ENCODE measurements at regions not wholly inside any gene's neighbourhood (a gene's known extent, or its start where the extent isn't known, plus 50 kb on each side); places are given as distances from the start of the nearest gene placed in this dataset.
"Not testable (repeated sequence)": the region's sequence is repeated elsewhere in the genome, so short reads cannot be mapped to it uniquely, and the experiment has no call there.

DNA sequence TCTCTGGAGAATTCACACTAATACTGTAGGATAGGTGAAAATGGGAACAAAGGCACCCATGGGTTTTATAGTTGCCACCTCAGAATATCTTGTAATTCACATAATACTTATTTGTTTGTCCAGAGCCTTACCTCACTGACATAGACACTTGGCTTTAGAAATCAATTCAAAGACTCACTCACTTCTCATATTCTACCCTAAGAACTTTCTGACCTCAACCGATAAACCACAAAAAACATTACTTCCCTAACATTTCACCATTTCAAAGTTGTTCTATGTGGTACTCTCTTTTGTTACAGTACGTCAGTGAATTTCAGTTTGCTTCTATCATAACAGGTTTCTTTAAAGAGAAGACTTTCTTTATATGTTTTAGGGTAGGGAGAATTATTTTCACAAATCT is 359.3 kb downstream of the IGSF11 start:
- DNase-seq, result no peak

DNA sequence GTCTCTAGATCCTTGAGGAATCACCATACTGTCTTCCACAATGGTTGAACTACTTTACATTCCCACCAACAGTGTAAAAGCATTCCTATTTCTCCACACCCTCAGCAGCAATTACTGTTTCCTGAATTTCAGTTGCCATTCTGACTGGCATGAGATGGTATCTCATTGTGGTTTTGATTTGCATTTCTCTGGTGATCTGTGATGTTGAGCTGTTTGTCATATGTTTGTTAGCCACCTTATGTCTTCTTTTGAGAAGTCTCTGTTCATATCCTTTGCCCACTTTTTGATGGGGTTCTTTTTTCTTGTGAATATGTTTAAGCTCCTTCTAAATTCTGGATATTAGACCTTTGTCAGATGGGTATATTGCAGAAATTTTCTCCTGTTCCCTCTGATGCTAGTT is 356.0 kb downstream of the IGSF11 start:
- not testable (repeated sequence) for DNase-seq

DNA sequence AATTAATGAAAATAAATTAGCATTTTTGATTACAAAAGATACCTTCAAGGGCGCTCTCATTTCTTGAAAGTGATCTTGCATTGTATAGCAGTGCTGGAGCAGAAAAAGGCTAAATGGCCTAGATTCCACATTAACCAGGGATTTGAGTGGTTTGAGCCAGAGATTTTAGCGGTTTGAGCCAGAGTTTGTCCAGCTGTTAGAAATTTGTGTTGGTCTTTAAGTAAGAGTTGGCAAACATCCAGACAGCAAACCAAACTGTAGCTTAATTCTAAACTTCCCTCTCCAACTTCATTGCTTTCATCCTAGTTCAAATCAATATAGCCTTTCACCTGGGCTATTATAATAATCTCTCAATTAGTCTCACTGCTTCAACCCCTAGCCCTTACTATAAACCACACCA is 351.7 kb downstream of the IGSF11 start:
- no peak for DNase-seq

DNA sequence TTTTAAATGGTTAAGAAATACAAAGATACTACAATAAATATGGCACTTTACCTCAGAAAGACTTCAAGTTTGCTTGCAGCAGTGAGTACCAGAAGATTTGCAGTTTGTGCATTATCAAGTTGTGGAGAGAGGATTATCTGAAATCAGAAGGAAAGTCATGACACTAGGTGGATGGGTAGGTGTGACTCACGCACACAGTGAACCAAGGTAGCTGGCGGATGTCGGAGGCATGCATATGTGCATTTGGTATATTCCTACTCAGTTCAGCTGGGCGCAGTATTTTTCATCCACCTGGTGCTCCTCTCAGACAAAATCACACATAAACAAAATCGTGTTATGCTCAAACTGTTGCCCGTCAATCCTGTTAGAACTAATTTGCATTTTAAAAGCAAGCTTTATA is 351.0 kb downstream of the IGSF11 start:
- DNase-seq, result no peak

DNA sequence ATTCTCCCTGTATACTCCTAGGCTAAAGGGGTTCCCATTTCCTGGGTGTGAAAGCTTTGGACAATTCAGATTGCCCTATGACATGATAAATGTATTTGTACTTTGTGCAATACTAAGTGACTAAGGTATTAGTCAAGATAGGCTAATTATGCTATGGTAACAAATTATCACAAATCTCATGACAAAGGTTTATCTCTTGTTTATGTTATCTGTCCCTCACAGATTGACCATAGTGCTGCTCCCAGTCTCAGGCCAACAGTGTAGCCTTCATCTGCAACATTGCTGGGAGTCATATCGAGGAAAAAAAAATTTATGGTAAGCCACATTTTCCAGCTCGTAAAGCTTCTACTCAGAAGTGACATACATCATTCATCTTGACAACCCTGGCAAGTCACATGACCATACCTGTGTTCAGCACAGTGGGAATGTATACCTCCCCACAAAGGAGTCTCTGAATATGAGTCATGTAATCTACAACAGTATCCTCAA is 346.2 kb downstream of the IGSF11 start:
- DNase-seq, result no peak

DNA sequence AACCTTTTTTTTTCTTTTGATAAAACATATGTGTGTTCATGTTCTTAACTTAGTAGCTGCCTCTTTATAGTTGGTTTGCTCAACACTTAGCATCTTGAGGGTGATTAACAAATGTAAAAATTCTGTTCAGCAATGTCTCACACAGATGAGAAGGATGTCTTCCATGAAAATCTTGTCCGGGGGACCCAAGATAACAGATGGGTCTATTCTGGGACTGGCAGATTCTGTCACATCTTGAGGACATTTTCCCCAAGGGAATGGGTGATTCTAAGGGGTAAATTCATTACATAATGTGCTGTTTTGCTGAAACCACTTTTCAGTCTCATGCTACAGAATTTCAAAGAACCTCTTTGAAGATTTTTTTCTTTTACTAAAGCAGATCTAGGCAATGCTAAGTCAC is 342.2 kb downstream of the IGSF11 start:
- DNase-seq, result no peak

DNA sequence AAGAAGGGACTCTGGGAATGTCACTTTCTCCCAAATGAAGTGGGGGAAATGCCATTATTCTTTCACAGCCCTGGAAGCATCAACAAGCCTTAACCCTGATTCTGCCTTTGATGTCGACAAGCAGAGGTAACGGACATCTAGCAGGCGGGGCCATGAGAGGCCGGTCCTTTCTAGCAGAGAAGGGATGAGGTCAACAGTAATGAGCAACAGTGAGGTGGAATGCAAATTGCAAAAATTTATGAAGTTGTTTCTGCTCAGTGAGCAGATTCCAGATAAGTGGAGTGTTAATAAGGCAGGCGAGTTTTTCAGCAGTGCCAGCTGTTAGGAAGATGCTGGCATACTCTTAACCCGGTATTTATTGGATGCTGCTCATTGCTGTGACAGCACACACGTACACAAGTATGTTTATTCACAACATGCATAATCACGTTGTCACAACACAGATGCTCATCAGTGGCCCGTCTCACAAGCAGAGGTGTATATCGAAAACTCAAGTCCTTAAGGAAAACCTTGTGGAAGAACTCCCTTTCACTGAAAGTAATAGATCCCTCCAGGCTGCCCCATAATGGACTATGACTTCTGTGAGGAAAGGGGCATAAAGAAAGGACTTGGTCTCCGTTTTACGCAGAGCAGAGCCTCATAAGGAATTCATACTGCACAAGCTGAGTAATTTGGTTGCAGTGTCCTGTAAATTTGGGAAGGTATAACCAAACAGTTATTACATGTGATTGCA is 329.0 kb downstream of the IGSF11 start:
- DNase-seq, result no peak

DNA sequence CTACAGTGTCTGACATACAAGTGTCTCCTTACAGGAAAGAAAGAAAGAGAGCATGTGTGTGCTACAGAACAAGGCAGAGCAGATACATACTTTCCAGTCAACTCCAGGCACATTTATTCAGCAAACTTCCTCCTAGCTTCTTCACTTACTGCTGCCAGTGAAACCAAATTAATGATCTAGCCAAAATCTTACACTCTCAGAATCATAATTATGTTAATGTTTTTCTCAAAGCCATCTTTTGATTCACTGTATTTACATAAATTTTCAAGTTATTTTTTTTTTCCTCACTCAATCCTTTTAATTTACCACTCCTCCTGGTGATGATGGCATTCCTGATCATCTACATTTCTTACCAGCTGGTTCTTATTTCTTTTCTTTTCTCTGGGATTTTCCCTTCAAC is 326.7 kb downstream of the IGSF11 start:
- DNase-seq, result no peak

DNA sequence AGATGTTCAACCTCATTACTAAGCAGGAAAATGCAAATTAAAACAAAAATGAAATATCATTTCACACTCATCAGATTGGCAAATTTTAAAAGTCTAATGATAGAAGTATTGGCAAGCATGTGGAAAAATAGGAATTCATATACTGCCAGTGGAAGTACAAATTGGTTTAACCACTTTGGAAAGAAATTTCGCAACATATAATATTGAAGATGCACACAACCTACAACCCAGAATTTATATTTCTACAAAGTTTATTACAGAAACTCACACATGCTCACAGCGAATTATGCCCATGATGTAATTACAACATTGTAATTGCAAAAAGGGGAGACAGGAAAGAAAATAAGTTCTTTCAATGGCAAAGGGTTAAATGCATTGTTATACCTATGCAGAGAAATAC is 324.1 kb downstream of the IGSF11 start:
- no peak for DNase-seq

DNA sequence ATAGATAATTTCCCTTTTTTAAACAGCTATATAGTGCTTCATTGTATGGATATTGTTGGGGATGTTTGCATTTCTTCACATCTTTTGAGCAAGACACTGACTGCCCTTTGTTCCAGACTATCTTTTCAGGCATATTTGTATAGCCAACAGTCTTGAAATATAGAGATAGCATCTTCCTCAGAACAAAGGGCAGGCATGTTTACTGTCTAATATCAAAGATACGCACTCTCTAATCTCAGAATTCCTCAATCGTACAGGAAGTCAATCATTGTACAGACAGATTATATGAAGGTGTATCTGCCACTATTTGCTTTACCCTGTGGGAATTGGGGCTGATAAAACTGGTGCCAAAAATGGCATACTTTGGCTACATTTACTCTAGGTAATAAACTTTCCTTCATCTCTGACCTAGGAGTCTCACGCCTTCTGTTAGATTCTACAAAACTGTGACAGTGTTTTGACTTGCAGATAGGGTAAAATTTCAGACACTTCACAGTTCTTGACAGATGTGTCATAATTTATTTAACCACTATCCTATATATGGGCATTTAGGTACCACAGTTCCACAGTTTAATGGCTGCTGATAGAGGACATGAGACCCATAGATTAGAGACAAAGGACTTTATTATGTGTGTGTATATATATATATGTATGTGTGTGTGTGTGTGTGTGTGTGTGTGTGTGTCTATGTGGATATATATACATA is 321.0 kb downstream of the IGSF11 start:
- DNase-seq, result no peak

DNA sequence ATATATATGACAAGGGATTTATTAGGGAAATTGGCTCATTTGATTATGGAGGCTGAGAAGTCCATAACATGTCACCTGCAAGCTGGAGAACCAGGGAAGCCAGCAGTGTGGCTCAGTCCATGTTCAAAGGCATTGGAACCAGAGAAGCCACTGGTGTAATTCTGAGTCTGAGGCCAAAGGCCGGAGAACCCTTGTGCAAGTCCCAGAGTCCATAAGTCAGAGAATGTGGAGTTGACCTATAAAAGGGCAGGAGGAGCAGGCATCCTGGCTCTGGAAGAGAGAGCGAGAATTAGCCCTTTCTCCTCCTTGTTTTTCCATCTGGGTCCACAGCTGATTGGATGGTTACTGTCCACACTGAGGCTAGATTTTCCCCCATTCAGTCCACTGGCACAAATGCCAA is 319.8 kb downstream of the IGSF11 start:
- no peak for DNase-seq

DNA sequence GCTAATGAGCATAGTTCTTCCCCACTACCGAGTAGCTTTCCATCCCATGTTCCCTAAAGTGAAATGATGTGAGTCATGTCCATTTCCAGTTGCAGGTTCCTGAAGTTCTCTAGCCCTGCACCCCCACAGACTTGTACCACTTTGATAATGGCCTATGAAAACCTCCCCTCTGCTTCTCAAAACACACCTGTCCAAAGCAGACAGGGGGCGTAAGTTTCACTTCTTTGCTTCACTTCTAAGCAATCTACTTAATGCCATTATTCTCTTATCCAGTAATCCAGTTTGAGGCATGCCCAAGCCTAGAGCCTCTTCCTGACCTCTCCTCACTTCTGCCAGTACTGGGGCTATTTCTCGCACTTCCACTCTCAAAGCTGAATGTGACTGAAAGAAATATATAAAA is 305.1 kb downstream of the IGSF11 start:
- no peak for DNase-seq

DNA sequence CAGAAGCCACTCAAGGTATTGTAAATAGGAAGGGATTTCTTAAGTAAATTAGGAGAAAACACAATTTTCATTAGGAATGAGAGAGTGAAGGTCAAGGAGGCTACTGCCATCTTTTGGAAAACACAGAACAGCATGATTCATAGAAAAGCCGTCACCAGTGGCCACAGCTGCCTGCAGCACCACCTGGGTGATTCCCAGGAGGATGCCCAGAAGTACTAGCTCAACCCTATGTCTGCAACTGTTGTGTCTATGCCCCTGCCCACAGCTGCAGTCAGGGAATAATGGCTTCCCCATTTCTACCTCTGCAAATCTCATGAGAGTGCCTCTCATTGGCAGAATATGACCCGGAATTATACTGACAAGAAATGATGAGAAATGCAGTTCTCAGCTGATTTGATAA is 300.0 kb downstream of the IGSF11 start:
- DNase-seq, result no peak

DNA sequence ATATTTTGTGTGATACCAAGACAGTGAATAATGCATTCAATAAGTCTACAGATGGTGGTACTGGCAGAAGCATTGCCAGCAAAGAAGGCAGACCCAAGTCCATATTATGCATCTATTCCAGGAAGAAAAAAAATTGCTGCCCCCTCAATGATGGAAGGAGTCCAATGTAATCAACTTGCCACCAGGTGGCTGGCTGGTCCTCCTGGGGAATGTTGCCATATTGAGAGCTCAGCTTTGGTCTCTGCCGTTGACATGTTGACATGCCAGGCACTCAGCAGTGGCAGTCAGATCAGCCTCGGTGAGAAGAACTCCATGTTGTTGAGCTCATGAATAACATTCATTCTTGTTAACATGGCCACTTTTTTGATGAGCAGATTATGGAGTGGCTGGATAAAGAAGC is 298.5 kb downstream of the IGSF11 start:
- no peak for DNase-seq

DNA sequence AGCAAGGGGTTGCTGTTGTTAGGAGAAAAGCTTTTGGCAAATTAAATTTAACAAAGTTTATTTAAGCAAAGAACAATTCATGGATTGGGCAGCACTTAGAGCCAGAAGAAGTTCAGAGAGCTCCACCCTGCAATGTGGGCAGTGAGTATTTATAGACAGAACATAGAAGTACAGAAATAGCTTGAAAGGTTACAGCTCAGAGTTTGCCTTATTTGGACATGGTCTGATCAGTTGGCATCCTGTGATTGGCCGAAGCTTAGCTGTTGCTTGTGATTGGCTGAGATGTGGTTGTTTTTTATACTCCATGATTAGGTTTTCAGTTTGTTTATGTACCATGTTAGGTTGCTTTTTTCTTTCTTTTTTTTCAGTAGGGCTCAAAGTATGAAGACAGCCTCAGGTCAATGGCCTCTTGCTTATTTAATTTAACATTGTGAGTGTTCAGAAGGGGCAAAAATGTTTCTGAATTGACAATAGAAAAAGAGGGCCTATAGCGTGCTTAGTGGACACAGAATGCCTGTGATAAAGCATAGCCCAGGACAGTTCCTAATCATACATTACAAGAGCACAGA is 293.8 kb downstream of the IGSF11 start:
- DNase-seq, result no peak

DNA sequence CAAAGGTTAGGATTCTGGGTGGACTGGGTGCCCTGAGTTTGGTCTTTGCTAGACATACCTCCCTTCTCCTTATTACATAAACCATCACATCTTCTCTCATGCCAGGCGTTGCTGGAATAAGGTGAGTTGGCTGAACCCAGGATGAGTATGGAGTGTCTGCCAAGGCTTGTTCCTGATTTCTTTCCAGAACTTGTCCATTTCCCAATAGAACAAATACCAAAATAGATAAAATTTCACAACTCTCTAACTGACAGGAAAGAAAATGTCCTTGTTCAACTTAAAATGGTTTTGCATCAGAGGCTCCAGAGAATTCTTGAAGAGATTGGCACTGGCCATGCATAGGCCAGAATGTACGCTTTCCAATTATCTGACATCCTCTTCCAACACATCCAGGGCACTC is 291.9 kb downstream of the IGSF11 start:
- DNase-seq, result no peak

DNA sequence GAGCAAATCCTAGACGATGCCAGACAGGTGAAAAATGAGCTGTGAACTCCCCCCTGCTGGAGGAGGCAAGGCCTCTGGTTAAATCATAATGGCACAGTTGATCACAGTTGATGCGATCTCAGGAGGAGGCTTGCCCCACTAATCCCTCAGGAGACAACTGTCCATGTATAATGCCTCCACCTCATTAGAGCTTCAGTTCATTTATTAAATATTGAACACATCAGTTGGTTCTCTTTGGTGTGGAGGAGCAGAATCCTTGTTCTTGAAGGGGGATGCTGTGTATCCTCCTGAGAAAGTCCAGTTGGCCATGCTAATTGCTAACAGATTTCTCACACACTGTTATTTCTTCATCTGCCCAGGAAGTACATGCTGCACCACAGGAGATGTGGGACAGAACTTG is 290.5 kb downstream of the IGSF11 start:
- DNase-seq, result no peak

DNA sequence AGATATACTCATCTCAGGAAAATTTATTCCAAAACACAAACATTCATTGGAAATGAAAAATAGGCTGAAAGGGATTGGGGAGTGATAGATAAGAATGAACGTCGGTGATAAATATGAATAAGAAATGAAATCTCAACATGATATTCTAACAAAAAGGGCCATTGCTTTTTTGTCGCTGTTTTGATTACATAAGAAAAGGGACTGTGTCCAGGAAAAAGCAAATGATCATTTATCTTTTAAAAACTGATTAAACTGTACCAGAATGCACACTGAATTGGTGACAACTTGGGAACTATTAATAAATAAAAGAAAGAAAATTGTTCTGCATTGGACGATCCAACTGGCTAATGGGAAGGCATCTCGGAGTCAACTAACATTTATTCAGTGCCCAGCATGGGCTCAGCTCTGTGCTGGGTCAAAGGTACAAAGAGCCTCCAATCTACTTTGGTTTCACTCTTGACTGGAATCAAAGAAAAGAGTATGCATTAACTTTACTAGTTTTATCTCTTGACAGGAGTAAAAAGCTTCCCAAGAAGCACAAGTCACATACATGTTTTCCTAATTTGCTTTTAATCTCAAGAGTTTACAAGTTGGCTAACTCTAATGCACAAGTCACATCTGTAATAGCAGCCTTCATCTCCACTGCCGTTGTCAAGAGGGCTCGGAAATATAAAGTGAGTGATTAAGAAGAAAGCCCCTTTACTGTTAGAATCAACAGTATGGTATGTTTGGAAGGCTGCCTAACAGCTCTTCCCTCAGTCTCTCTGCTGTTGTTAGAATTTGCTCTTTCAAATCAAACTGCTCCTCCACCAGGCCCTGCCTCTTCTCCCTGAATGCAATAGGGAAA is 280.0 kb downstream of the IGSF11 start:
- DNase-seq, result no peak

DNA sequence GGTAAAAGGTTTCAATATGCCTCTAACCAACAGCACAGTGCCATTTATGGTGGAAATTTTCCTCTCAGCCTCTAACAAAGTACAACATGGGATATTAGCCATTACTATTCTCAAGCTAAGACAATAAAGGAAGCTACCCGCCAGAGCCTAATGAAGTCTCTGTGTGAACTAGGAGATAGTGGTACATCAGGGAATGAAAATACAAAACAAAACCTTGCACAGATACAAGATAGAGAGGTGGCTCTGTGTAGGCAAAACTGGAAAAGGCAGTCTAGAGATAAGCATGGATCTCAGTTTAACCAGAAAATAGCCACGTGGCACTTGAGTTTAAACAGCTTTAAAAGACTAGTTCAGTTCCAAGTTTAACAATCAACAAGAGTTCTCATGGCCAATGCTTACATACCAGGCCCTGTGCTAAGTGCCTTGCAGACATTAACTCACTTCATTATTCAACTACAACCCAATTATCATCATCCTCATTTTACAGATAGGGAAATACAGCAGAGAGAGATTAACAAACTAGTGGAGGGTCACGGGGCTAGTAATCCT is 279.3 kb downstream of the IGSF11 start:
- no peak for DNase-seq

DNA sequence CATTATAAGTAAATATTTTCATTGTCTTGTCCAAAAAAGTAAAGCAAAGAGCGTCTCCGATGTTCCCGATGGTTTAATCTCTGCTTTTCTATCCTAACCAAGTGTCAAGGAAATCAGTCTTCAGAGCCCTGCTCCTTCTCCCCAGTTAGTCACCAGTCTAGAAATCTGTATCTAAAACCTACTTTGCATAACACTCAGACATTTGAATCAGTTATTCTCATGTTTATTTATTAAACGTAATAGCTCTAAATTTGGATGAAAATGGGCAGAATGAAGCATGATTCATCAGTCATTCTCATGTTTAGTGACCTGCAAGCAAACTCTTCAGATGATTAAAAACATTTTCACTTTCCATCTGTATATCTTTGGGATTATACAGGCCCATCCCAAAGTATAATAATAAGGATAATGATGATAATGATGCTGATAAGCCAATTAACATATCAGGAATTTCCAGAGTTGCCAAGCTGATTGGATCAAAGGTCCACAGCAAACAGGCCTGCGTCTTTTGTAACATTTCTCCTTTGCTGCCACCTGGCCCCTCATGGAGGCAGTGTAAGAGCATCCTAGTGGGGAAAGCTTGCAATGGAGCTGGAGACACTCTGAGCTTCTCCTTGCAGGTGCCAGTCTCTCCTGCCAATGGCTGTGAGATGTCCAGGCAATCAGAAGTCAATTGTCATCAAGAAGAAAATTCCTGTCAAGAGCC is 273.9 kb downstream of the IGSF11 start:
- no peak for DNase-seq

DNA sequence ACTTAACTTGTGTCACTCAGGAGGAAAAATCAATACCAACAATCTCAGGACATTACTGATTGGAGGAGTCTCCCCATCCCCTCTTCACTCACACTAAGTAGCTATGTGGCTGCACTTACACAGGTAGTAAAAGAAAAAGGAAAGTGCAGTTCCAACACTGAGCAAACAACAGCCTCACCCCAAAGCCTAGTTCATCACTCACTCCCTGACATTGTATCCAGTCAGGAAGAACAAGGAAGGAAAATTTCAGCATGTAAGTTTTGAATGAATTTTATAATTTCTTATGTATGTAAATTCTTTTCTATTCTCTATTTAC is 273.4 kb downstream of the IGSF11 start:
- no peak for DNase-seq

DNA sequence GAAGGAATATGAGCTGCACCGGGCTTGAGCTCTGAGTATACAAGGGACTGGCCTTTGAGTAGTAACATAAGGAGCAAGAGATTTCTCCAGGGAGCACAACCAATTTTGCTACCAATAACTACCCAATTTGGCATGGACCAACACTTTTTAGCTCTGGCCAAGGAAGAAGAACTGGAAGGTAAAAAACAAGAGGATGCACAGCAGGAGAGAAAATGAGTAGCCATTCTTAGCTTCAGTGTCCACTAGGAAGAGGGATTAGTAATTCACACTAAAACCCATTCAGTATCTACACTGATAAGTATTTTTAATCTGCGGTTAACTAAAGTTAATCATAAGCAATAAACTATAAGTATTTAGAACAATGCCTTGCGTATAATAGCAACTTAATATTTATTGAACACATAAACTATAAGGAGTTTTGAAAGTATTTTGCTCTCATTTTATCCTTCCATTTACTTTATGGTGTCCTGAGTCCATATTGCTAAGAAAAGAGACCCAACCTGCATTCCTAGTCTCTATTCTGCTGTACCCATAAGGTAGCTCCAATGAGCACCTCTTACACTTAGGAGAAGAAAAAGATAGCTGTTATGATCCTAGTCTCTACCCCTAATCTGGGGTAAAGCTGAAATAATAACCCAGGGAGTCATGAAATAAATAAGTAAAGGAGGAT is 268.9 kb downstream of the IGSF11 start:
- DNase-seq, result no peak

Measured in activated T-cell treated with anti-CD3 and anti-CD28 coated beads, Interleukin-2, amount 50 U/mL, for 1 hour (primary cell).